SK-N-SH treated with all-trans-retinoic acid at 6 μM for 48 hours (cell line): ENCODE measurements at regions not wholly inside any gene's neighbourhood (a gene's known extent, or its start where the extent isn't known, plus 50 kb on each side); places are given as distances from the start of the nearest gene placed in this dataset.

Experiments
- ATAC-seq: fragments of 200-7000 bp; cut with Tn5 transposase; 3 replicates; pipeline ENCODE4 v1.9.1; 2020; ENCODE audit warnings: mild to moderate bottlenecking, moderate library complexity
- ARNTL ChIP-seq: fragments of 450-650 bp; formaldehyde crosslinking; IDR thresholded peaks from 2 replicates; pipeline ENCODE4 v1.5.0; 2020; ENCODE audit warnings: low read depth, mild to moderate bottlenecking, moderate library complexity, borderline replicate concordance
- BACH2 ChIP-seq: fragments of 250-450 bp; sonication (Bioruptor Pico); IDR thresholded peaks from 2 replicates; pipeline ENCODE4 v1.9.0; 2021; ENCODE audit warnings: mild to moderate bottlenecking, borderline replicate concordance
- CREB5 ChIP-seq: fragments of 250-450 bp; sonication (Bioruptor Pico); IDR thresholded peaks from 2 replicates; pipeline ENCODE4 v1.5.1; 2020; ENCODE audit warnings: low read depth, mild to moderate bottlenecking, moderate library complexity
- CSDC2 ChIP-seq: fragments of 250-450 bp; sonication (Bioruptor Pico); IDR thresholded peaks from 2 replicates; pipeline ENCODE4 v1.5.0; 2020; ENCODE audit warnings: mild to moderate bottlenecking, moderate library complexity
- CSRNP3 ChIP-seq: fragments of 250-450 bp; sonication (Bioruptor Pico); IDR thresholded peaks from 2 replicates; pipeline ENCODE4 v1.5.1; 2021; ENCODE audit warnings: mild to moderate bottlenecking, moderate library complexity
- GLIS3 ChIP-seq: fragments of 250-450 bp; sonication (Bioruptor Pico); IDR thresholded peaks from 2 replicates; pipeline ENCODE4 v1.5.0; 2020; ENCODE audit warnings: mild to moderate bottlenecking, moderate library complexity
- ISL1 ChIP-seq: fragments of 250-450 bp; sonication (Bioruptor Pico); IDR thresholded peaks from 2 replicates; pipeline ENCODE4 v2.1.2; 2022; ENCODE audit warnings: mild to moderate bottlenecking, moderate library complexity
- PATZ1 ChIP-seq: fragments of 250-450 bp; sonication (Bioruptor Pico); IDR thresholded peaks from 2 replicates; pipeline ENCODE4 v1.8.0; 2020; ENCODE audit warnings: mild to moderate bottlenecking, moderate library complexity, borderline replicate concordance
- PPARA ChIP-seq: fragments of 250-450 bp; sonication (Bioruptor Pico); IDR thresholded peaks from 2 replicates; pipeline ENCODE4 v1.5.0; 2020; ENCODE audit warnings: mild to moderate bottlenecking, borderline replicate concordance
- RARB ChIP-seq: fragments of 250-450 bp; sonication (Bioruptor Pico); IDR thresholded peaks from 2 replicates; pipeline ENCODE4 v1.8.0; 2021; ENCODE audit warnings: mild to moderate bottlenecking, moderate library complexity
- SNAI2 ChIP-seq: fragments of 250-450 bp; sonication (Bioruptor Pico); IDR thresholded peaks from 2 replicates; pipeline ENCODE4 v1.5.0; 2020; ENCODE audit warnings: mild to moderate bottlenecking, moderate library complexity
- TCF4 ChIP-seq: fragments of 250-450 bp; sonication (Bioruptor Pico); IDR thresholded peaks from 2 replicates; pipeline ENCODE4 v1.8.0; 2021; ENCODE audit warnings: mild to moderate bottlenecking, moderate library complexity, borderline replicate concordance
- TOX ChIP-seq: fragments of 250-450 bp; sonication (Bioruptor Pico); IDR thresholded peaks from 2 replicates; pipeline ENCODE4 v1.8.0; 2021; ENCODE audit warnings: mild to moderate bottlenecking, moderate library complexity, borderline replicate concordance
- TSHZ2 ChIP-seq: fragments of 250-450 bp; sonication (Bioruptor Pico); IDR thresholded peaks from 2 replicates; pipeline ENCODE4 v1.5.0; 2020; ENCODE audit warnings: mild to moderate bottlenecking, moderate library complexity
- ZC3H10 ChIP-seq: fragments of 250-450 bp; sonication (Bioruptor Pico); IDR thresholded peaks from 2 replicates; pipeline ENCODE4 v1.5.1; 2021; ENCODE audit warnings: mild to moderate bottlenecking, moderate library complexity
- ZFP3 ChIP-seq: fragments of 250-450 bp; sonication (Bioruptor Pico); IDR thresholded peaks from 2 replicates; pipeline ENCODE4 v1.5.0; 2020; ENCODE audit warnings: mild to moderate bottlenecking, moderate library complexity
- ZFP30 ChIP-seq: fragments of 450-650 bp; formaldehyde crosslinking; IDR thresholded peaks from 2 replicates; pipeline ENCODE4 v1.5.0; 2022; ENCODE audit warnings: mild to moderate bottlenecking, moderate library complexity
- ZNF565 ChIP-seq: fragments of 450-650 bp; formaldehyde crosslinking; conservative IDR thresholded peaks from 2 replicates; pipeline ENCODE4 v1.5.0; 2020; ENCODE audit warnings: low read depth, mild to moderate bottlenecking, moderate library complexity
- ZNF70 ChIP-seq: fragments of 450-650 bp; formaldehyde crosslinking; IDR thresholded peaks from 2 replicates; pipeline ENCODE4 v1.5.0; 2020; ENCODE audit warnings: mild to moderate bottlenecking, moderate library complexity
- ZNF8 ChIP-seq: fragments of 450-650 bp; formaldehyde crosslinking; IDR thresholded peaks from 2 replicates; pipeline ENCODE4 v1.5.0; 2020; ENCODE audit warnings: mild to moderate bottlenecking, moderate library complexity

- ATAC-seq: peak; percentile 59
- no peak for TF ChIP-seq ZNF70 (CRISPR knock-in tag)
- no peak for TF ChIP-seq CSRNP3 (CRISPR knock-in tag)
- no peak for TF ChIP-seq BACH2 (CRISPR knock-in tag)
- no peak for TF ChIP-seq ZFP30 (CRISPR knock-in tag)
- no peak for TF ChIP-seq CSDC2 (CRISPR knock-in tag)
- TF ChIP-seq TCF4: no peak
- no peak for TF ChIP-seq ZC3H10 (CRISPR knock-in tag)
- TF ChIP-seq GLIS3 (CRISPR knock-in tag): no peak
- TF ChIP-seq TOX (CRISPR knock-in tag): no peak
- no peak for TF ChIP-seq RARB (CRISPR knock-in tag)
- TF ChIP-seq ARNTL (CRISPR knock-in tag): no peak
- no peak for TF ChIP-seq TSHZ2 (CRISPR knock-in tag)
- TF ChIP-seq CREB5 (CRISPR knock-in tag): no peak
- TF ChIP-seq ZFP3: no peak
- no peak for TF ChIP-seq SNAI2 (CRISPR knock-in tag)
- TF ChIP-seq ZNF8 (CRISPR knock-in tag): no peak
- TF ChIP-seq ZNF565 (CRISPR knock-in tag): no peak
- TF ChIP-seq PPARA: no peak
- TF ChIP-seq PATZ1 (CRISPR knock-in tag): no peak
- no peak for TF ChIP-seq ISL1 (CRISPR knock-in tag)
Measured at GRCh38 chr1:55284856-55285255, 69.7 kb upstream of the USP24 start.

GRCh38 chr1:55282058-55282457, 66.9 kb upstream of the USP24 start:
- ATAC-seq: peak; percentile 65
- TF ChIP-seq CSDC2 (CRISPR knock-in tag) (no peak), CREB5 (CRISPR knock-in tag) (no peak), ISL1 (CRISPR knock-in tag) (peak; percentile 73)

- no peak for TF ChIP-seq CREB5 (CRISPR knock-in tag)
- TF ChIP-seq CSRNP3 (CRISPR knock-in tag): no peak
- TF ChIP-seq ZNF70 (CRISPR knock-in tag): no peak
- ATAC-seq: peak; percentile 61
Measured at GRCh38 chr1:55280731-55281130, 65.6 kb upstream of the USP24 start.
